Endothelial cell of umbilical vein (primary cell): ENCODE measurements at regions not wholly inside any gene's neighbourhood (a gene's known extent, or its start where the extent isn't known, plus 50 kb on each side); places are given as distances from the start of the nearest gene placed in this dataset.

Source experiments
- BruUV-seq: library from RNA; stranded (reverse); fragments of 400-500 nt; replicated peaks from 2 replicates; lab custom pipeline; 2021; lab: Mats Ljungman, UMichigan
- CTCF ChIA-PET: fragments of 300-600, 350-600 bp; sonication (Branson Sonifier 250); formaldehyde crosslinking; loops from one replicate; lab custom pipeline; 2021; ENCODE audit warnings: antibody characterized with exemption, inconsistent platforms; lab: Charles Lee
- POLR2A ChIA-PET: fragments of 300-600, 350-600 bp; sonication (Branson Sonifier 250); formaldehyde crosslinking; loops from one replicate; lab custom pipeline; 2021; ENCODE audit warnings: antibody characterized with exemption, inconsistent platforms; lab: Charles Lee
- DNase-seq: peaks from one replicate; pipeline ENCODE4 v3.0.0-alpha.2; 2011; ENCODE audit warnings: low read depth, low spot score
- FAIRE-seq: peaks from 2 replicates; lab custom pipeline; 2011; peaks lifted over from hg19 to GRCh38; lab: Jason Lieb, UNC
- H2AFZ ChIP-seq: 2 replicates; pipeline ENCODE4 v1.6.0; 2012; ENCODE audit warnings: low read depth, low read length, control low read depth, inconsistent platforms
- H3K27ac ChIP-seq: 2 replicates; pipeline ENCODE4 v1.5.1; 2011; ENCODE audit warnings: low read depth, mild to moderate bottlenecking, control low read depth, low read length, moderate library complexity; ENCODE audit not compliant: insufficient read depth
- H3K27me3 ChIP-seq, 2 experiments: 2 replicates each; pipeline versions ENCODE4 v1.6.0 to v1.6.1; 2011; ENCODE audit warnings: low read length in 2 of 2, mixed read lengths in 1 of 2; ENCODE audit not compliant: control insufficient read depth in 2 of 2, insufficient read depth in 2 of 2
- H3K36me3 ChIP-seq, 2 experiments: 2 replicates in 1 of 2; 3 replicates in 1 of 2; pipeline ENCODE4 v1.5.1; 2011; ENCODE audit warnings: low read length in 2 of 2, mild to moderate bottlenecking in 1 of 2, moderate library complexity in 1 of 2; ENCODE audit not compliant: control insufficient read depth in 2 of 2, insufficient read depth in 2 of 2; ENCODE audit errors: extremely low read depth in 1 of 2
- H3K4me1 ChIP-seq: 3 replicates; pipeline ENCODE4 v1.5.1; 2011; ENCODE audit warnings: mild to moderate bottlenecking, low read length; ENCODE audit not compliant: control insufficient read depth, insufficient read depth; ENCODE audit errors: extremely low read depth
- H3K4me2 ChIP-seq: 2 replicates; pipeline ENCODE4 v1.6.1; 2011; ENCODE audit warnings: low read length, control low read depth, mixed read lengths; ENCODE audit not compliant: insufficient read depth
- H3K4me3 ChIP-seq, 3 experiments: fragments of 200-600 bp in 1 of 3; sonication (generic), shearing (Covaris generic) in 1 of 3; replicated peaks in 1 of 3; 2 replicates each; pipeline ENCODE4 v1.5.1; 2011 to 2016; ENCODE audit warnings: control low read depth in 3 of 3, low read length in 3 of 3, mild to moderate bottlenecking in 2 of 3, inconsistent platforms in 1 of 3, low read depth in 1 of 3, moderate library complexity in 1 of 3; ENCODE audit not compliant: insufficient read depth in 1 of 3
- H3K79me2 ChIP-seq: 2 replicates; pipeline ENCODE4 v1.6.0; 2012; ENCODE audit warnings: low read length, inconsistent platforms; ENCODE audit not compliant: control insufficient read depth, insufficient read depth
- H3K9ac ChIP-seq: replicated peaks from 2 replicates; pipeline ENCODE3; 2011; ENCODE audit warnings: low read length, control low read depth; ENCODE audit not compliant: insufficient read depth; ENCODE audit errors: extremely low read depth
- H3K9me1 ChIP-seq: replicated peaks from 3 replicates; pipeline ENCODE4 v1.6.0; 2011; ENCODE audit warnings: mild to moderate bottlenecking, low read length; ENCODE audit not compliant: control insufficient read depth, insufficient read depth; ENCODE audit errors: extremely low read depth
- H3K9me3 ChIP-seq: replicated peaks from 2 replicates; pipeline ENCODE4 v1.5.1; 2012; ENCODE audit warnings: low read length, inconsistent platforms; ENCODE audit not compliant: control insufficient read depth, insufficient read depth
- H4K20me1 ChIP-seq: replicated peaks from 2 replicates; pipeline ENCODE3; 2011; ENCODE audit warnings: mild to moderate bottlenecking, low read length; ENCODE audit not compliant: control insufficient read depth, insufficient read depth; ENCODE audit errors: extremely low read depth
- CTCF ChIP-seq, 2 donors: IDR thresholded peaks; 1 replicate in 1 of 2; 2 replicates in 1 of 2; pipeline ENCODE4 v1.5.1; 2011; ENCODE audit warnings: low read length in 2 of 2, mild to moderate bottlenecking in 2 of 2, moderate library complexity in 2 of 2, control low read depth in 1 of 2, inconsistent platforms in 1 of 2, low read depth in 1 of 2; ENCODE audit not compliant: insufficient read depth in 1 of 2; ENCODE audit errors: extremely low read depth in 1 of 2
- EZH2 ChIP-seq: IDR thresholded peaks from 2 replicates; pipeline ENCODE4 v1.6.1; 2012; ENCODE audit warnings: borderline replicate concordance, low read depth, mild to moderate bottlenecking, moderate library complexity, low read length, inconsistent platforms; ENCODE audit not compliant: severe bottlenecking
- FOS ChIP-seq: IDR thresholded peaks from 2 replicates; pipeline ENCODE4 v1.6.1; 2011; ENCODE audit warnings: mild to moderate bottlenecking, low read length, moderate library complexity, borderline replicate concordance; ENCODE audit not compliant: insufficient read depth
- GATA2 ChIP-seq: IDR thresholded peaks from 2 replicates; pipeline ENCODE4 v1.7.0; 2011; ENCODE audit warnings: low read depth, mild to moderate bottlenecking, moderate library complexity, mixed read lengths, low read length; ENCODE audit not compliant: insufficient read length, insufficient read depth
- JUN ChIP-seq: IDR thresholded peaks from 2 replicates; pipeline ENCODE4 v1.6.1; 2011; ENCODE audit warnings: borderline replicate concordance, low read depth; ENCODE audit not compliant: insufficient read length, insufficient read depth
- MAX ChIP-seq: IDR thresholded peaks from 2 replicates; pipeline ENCODE4 v1.6.1; 2011; ENCODE audit not compliant: insufficient read depth, insufficient read length
- MYC ChIP-seq: IDR thresholded peaks from one replicate; pipeline ENCODE4 v1.6.1; 2011; ENCODE audit warnings: mild to moderate bottlenecking, low read depth, low read length
- POLR2A ChIP-seq: IDR thresholded peaks from 2 replicates; pipeline ENCODE4 v1.6.1; 2012; ENCODE audit warnings: low read depth, mild to moderate bottlenecking, control low read depth, low read length
- POLR2AphosphoS5 ChIP-seq: IDR thresholded peaks from 2 replicates; pipeline ENCODE4 v1.6.1; 2012; ENCODE audit warnings: low read depth, mild to moderate bottlenecking, control low read depth, low read length, moderate library complexity; ENCODE audit not compliant: insufficient read depth
- dilution Hi-C: fragments of 300-500 bp; cut with MboI; formaldehyde crosslinking; loops from one replicate; pipeline ENCODE4 v1.15.0; 2019; ENCODE audit warnings: low sequenced_read_pairs; ENCODE audit not compliant: extremely low pct_ligation_motif_present
- intact Hi-C: fragments of 100-400 bp; cut with micrococcal nuclease; formaldehyde crosslinking; loops from one replicate; pipeline ENCODE4 v1.10.0; 2022

GRCh38 chr3:73727854-73728253 lies 103.1 kb upstream of the PDZRN3 start:
- Histone ChIP-seq H3K9me1 (no peaks in the 10 kb centered on the region), H3K36me3 (no peaks in the 10 kb centered on the region), H3K79me2 (no peaks in the 10 kb centered on the region), H3K27me3 (no peaks in the 10 kb centered on the region), H2AFZ (no peak overlapping the region), H3K4me3 (no peak overlapping the region), H3K27ac (no peak overlapping the region), H3K9me3 (no peaks in the 10 kb centered on the region), H3K4me1 (no peaks in the 10 kb centered on the region), H3K9ac (no peak overlapping the region), H3K4me2 (no peak overlapping the region), H4K20me1 (no peaks in the 10 kb centered on the region)
- TF ChIP-seq POLR2AphosphoS5 (no peak), EZH2 (no peak), MYC (no peak), MAX (no peak)
- POLR2A ChIA-PET = no interaction called here
- dilution Hi-C loops = no loop called here
- no TSS peak for BruUV-seq
- no peak for FAIRE-seq
- DNase-seq = no peak
- intact Hi-C loops = no loop called here
- CTCF ChIA-PET = no interaction called here

- H3K27me3 ChIP-seq = no peaks in the 10 kb centered on the region
- no peak for DNase-seq
- H3K9ac ChIP-seq = no peak overlapping the region
- CTCF ChIA-PET = no interaction called here
- H3K9me1 ChIP-seq = no peaks in the 10 kb centered on the region
- H3K4me2 ChIP-seq = no peak overlapping the region
- no peaks in the 10 kb centered on the region for H3K4me1 ChIP-seq
- H3K79me2 ChIP-seq = no peaks in the 10 kb centered on the region
- TF ChIP-seq FOS (no peak), EZH2 (no peak), MYC (no peak), GATA2 (no peak), CTCF (IDR thresholded peaks at IDR 0.05; ENCODE audit: extremely low read depth in 1 of 2, insufficient read depth in 1 of 2, low read depth in 1 of 2, low read length in 2 of 2) (no peak), POLR2AphosphoS5 (no peak), POLR2A (no peak), JUN (no peak)
- no peaks in the 10 kb centered on the region for H3K9me3 ChIP-seq
- FAIRE-seq = no peak
- dilution Hi-C loops = no loop called here
- no peaks in the 10 kb centered on the region for H3K36me3 ChIP-seq
- POLR2A ChIA-PET = no interaction called here
- no peaks in the 10 kb centered on the region for H4K20me1 ChIP-seq
- H3K4me3 ChIP-seq = no peak overlapping the region
- H3K27ac ChIP-seq = no peak overlapping the region
- BruUV-seq = no TSS peak
- intact Hi-C loops = no loop called here
- no peak overlapping the region for H2AFZ ChIP-seq
Measured at GRCh38 chr3:73727117-73727821, 102.5 kb upstream of the PDZRN3 start.
